OCI-LY7 (cell line): ENCODE measurements at regions not wholly inside any gene's neighbourhood (a gene's known extent, or its start where the extent isn't known, plus 50 kb on each side); places are given as distances from the start of the nearest gene placed in this dataset.

Experiments
- BruUV-seq: library from RNA; stranded (reverse); fragments of 400-500 nt; replicated peaks from 2 replicates; lab custom pipeline; 2021; lab: Mats Ljungman, UMichigan
- CTCF ChIA-PET: fragments of 300-600 bp; sonication (Branson Sonifier 250); formaldehyde crosslinking; loops from one replicate; lab custom pipeline; 2022; ENCODE audit warnings: antibody characterized with exemption; ENCODE audit not compliant: unreplicated experiment; lab: Charles Lee
- POLR2A ChIA-PET: fragments of 300-600 bp; sonication (Branson Sonifier 250); formaldehyde crosslinking; loops from one replicate; lab custom pipeline; 2022; ENCODE audit warnings: antibody characterized with exemption; lab: Charles Lee
- DNase-seq: peaks from one replicate; pipeline ENCODE4 v3.0.0-alpha.2; 2015; ENCODE audit warnings: low spot score
- H2AFZ ChIP-seq: fragments of 200-600 bp; sonication (generic), shearing (Covaris generic); 2 replicates; pipeline ENCODE4 v1.6.1; 2014; ENCODE audit warnings: mild to moderate bottlenecking, antibody characterized with exemption, low read length, moderate library complexity
- H3K27ac ChIP-seq: fragments of 200-600 bp; sonication (generic); 2 replicates; pipeline ENCODE4 v1.5.1; 2014; ENCODE audit warnings: mixed run types, low read depth, mild to moderate bottlenecking, moderate library complexity, low read length, inconsistent platforms; ENCODE audit not compliant: poor library complexity, severe bottlenecking
- H3K36me3 ChIP-seq: fragments of 200-600 bp; sonication (generic); 2 replicates; pipeline ENCODE4 v1.6.1; 2014; ENCODE audit warnings: mild to moderate bottlenecking, antibody characterized with exemption, low read length, moderate library complexity, mixed read lengths; ENCODE audit not compliant: insufficient read depth
- H3K4me1 ChIP-seq: fragments of 200-600 bp; sonication (generic); 2 replicates; pipeline ENCODE4 v1.5.1; 2014; ENCODE audit warnings: mild to moderate bottlenecking, low read length; ENCODE audit not compliant: insufficient read depth, poor library complexity, severe bottlenecking
- H3K4me2 ChIP-seq: fragments of 200-600 bp; sonication (generic); 2 replicates; pipeline ENCODE4 v1.6.1; 2014; ENCODE audit warnings: mild to moderate bottlenecking, low read length
- H3K4me3 ChIP-seq: fragments of 200-600 bp; sonication (generic); 2 replicates; pipeline ENCODE4 v1.5.1; 2014; ENCODE audit warnings: mild to moderate bottlenecking, low read depth, low read length; ENCODE audit not compliant: poor library complexity, severe bottlenecking
- H3K79me2 ChIP-seq: fragments of 200-600 bp; sonication (generic); 2 replicates; pipeline ENCODE4 v1.6.1; 2016; ENCODE audit warnings: low read depth, mild to moderate bottlenecking, low read length, moderate library complexity, mixed read lengths; ENCODE audit not compliant: insufficient read depth
- H3K9me2 ChIP-seq: fragments of 200-600 bp; sonication (generic); 2 replicates; pipeline ENCODE4 v1.6.1; 2016; ENCODE audit warnings: mild to moderate bottlenecking, low read length, mixed read lengths; ENCODE audit not compliant: insufficient read depth
- H3K9me3 ChIP-seq: fragments of 200-600 bp; sonication (generic); 2 replicates; pipeline ENCODE4 v1.6.1; 2014; ENCODE audit warnings: mild to moderate bottlenecking, mixed run types, low read length, mixed read lengths
- H4K20me1 ChIP-seq: fragments of 200-600 bp; sonication (generic); 2 replicates; pipeline ENCODE4 v1.6.1; 2014; ENCODE audit warnings: mild to moderate bottlenecking, antibody characterized with exemption, low read length, moderate library complexity, mixed read lengths; ENCODE audit not compliant: insufficient read depth
- CTCF ChIP-seq: fragments of 200-600 bp; sonication (generic); conservative IDR thresholded peaks from 2 replicates; pipeline ENCODE4 v1.5.1; 2014; ENCODE audit warnings: mild to moderate bottlenecking, antibody characterized with exemption, low read length, moderate library complexity, mixed read lengths
- EZH2phosphoT487 ChIP-seq: fragments of 200-600 bp; sonication (generic); IDR thresholded peaks from 2 replicates; pipeline ENCODE4 v1.6.1; 2018; ENCODE audit warnings: low read depth, borderline replicate concordance, mild to moderate bottlenecking, mixed run types, antibody characterized with exemption, low read length, moderate library complexity, mixed read lengths
- intact Hi-C: fragments of 100-400 bp; cut with micrococcal nuclease; formaldehyde crosslinking; loops from one replicate; pipeline ENCODE4 v1.10.0; 2022; ENCODE audit not compliant: unreplicated experiment

GRCh38 chr1:185409763-185410528 is 92.9 kb upstream of the IVNS1ABP start:
- CTCF ChIA-PET: no interaction called here

GRCh38 chr1:185409345-185409744 is 92.3 kb upstream of the IVNS1ABP start:
- H3K36me3 ChIP-seq: no peaks in the 10 kb centered on the region
- POLR2A ChIA-PET: interaction anchor here (0.6 kb wide), 1 partner anchor 21 kb away, joined by 3 read pairs; no protein-coding TSS in a partner anchor
- no peak for DNase-seq
- H3K4me3 ChIP-seq: no peak overlapping the region
- BruUV-seq: no TSS peak
- intact Hi-C loops: no loop called here
- no peaks in the 10 kb centered on the region for H3K4me1 ChIP-seq
- no peak overlapping the region for H2AFZ ChIP-seq
- no peak for TF ChIP-seq EZH2phosphoT487
- TF ChIP-seq CTCF: no peak
- no peaks in the 10 kb centered on the region for H4K20me1 ChIP-seq
- H3K27ac ChIP-seq: no peak overlapping the region
- no peaks in the 10 kb centered on the region for H3K9me2 ChIP-seq
- no peaks in the 10 kb centered on the region for H3K9me3 ChIP-seq
- H3K79me2 ChIP-seq: no peaks in the 10 kb centered on the region
- H3K4me2 ChIP-seq: no peak overlapping the region
- CTCF ChIA-PET: no interaction called here

More at GRCh38 chr1:185409763-185410528, 92.9 kb upstream of the IVNS1ABP start:
- Histone ChIP-seq H3K36me3 (no peaks in the 10 kb centered on the region), H3K9me2 (no peaks in the 10 kb centered on the region), H3K4me2 (no peak overlapping the region), H3K27ac (no peak overlapping the region), H2AFZ (no peak overlapping the region), H3K4me1 (no peaks in the 10 kb centered on the region), H3K4me3 (no peak overlapping the region), H3K9me3 (no peaks in the 10 kb centered on the region), H3K79me2 (no peaks in the 10 kb centered on the region), H4K20me1 (no peaks in the 10 kb centered on the region)
- POLR2A ChIA-PET: interaction anchor here (0.6 kb wide), 1 partner anchor 21 kb away, joined by 3 read pairs; no protein-coding TSS in a partner anchor
- TF ChIP-seq EZH2phosphoT487: no peak
- no peak for TF ChIP-seq CTCF
- intact Hi-C loops: no loop called here
- no TSS peak for BruUV-seq
- DNase-seq: no peak

GRCh38 chr1:185408700-185409270 is 91.7 kb upstream of the IVNS1ABP start:
- intact Hi-C loops: no loop called here
- Histone ChIP-seq H3K36me3 (no peaks in the 10 kb centered on the region), H4K20me1 (no peaks in the 10 kb centered on the region), H2AFZ (no peak overlapping the region), H3K4me2 (peak overlapping the region; percentile 11; the same call in 1 of the 2 replicates), H3K4me3 (no peak overlapping the region), H3K4me1 (no peaks in the 10 kb centered on the region), H3K27ac (no peak overlapping the region), H3K9me3 (no peaks in the 10 kb centered on the region), H3K79me2 (no peaks in the 10 kb centered on the region), H3K9me2 (no peaks in the 10 kb centered on the region)
- DNase-seq: no peak
- no TSS peak for BruUV-seq
- POLR2A ChIA-PET: interaction anchor here (0.7 kb wide), 1 partner anchor 264 kb away, joined by 4 read pairs; no protein-coding TSS in a partner anchor
- CTCF ChIA-PET: no interaction called here
- TF ChIP-seq CTCF: no peak
- no peak for TF ChIP-seq EZH2phosphoT487
